Calu3 (cell line): ENCODE measurements at regions not wholly inside any gene's neighbourhood (a gene's known extent, or its start where the extent isn't known, plus 50 kb on each side); places are given as distances from the start of the nearest gene placed in this dataset.

Experiments
- BruUV-seq: library from RNA; stranded (reverse); fragments of 400-500 nt; replicated peaks from 2 replicates; lab custom pipeline; 2021; lab: Mats Ljungman, UMichigan
- CTCF ChIA-PET: fragments of 300-600 bp; sonication (Branson Sonifier 250); formaldehyde crosslinking; loops from one replicate; lab custom pipeline; 2022; ENCODE audit warnings: antibody characterized with exemption; lab: Charles Lee
- DNase-seq: peaks from one replicate; pipeline ENCODE4 v3.0.0; 2022
- H3K27ac Mint-ChIP-seq: one replicate; pipeline ENCODE4 v1.8.0; 2022; ENCODE audit warnings: mixed read lengths; ENCODE audit not compliant: unreplicated experiment
- H3K27me3 Mint-ChIP-seq: one replicate; pipeline ENCODE4 v1.8.0; 2022; ENCODE audit warnings: mixed read lengths; ENCODE audit not compliant: unreplicated experiment
- H3K36me3 Mint-ChIP-seq: one replicate; pipeline ENCODE4 v1.8.0; 2022; ENCODE audit warnings: mild to moderate bottlenecking, moderate library complexity, mixed read lengths; ENCODE audit not compliant: insufficient read depth, unreplicated experiment
- H3K4me1 Mint-ChIP-seq: one replicate; pipeline ENCODE4 v1.8.0; 2022; ENCODE audit warnings: mild to moderate bottlenecking, low read depth, mixed read lengths; ENCODE audit not compliant: unreplicated experiment
- H3K4me3 Mint-ChIP-seq: one replicate; pipeline ENCODE4 v1.8.0; 2022; ENCODE audit warnings: mild to moderate bottlenecking, low read depth, moderate library complexity, mixed read lengths; ENCODE audit not compliant: unreplicated experiment
- H3K9me3 Mint-ChIP-seq: one replicate; pipeline ENCODE4 v1.8.0; 2022; ENCODE audit warnings: low read depth, mixed read lengths; ENCODE audit not compliant: unreplicated experiment
- intact Hi-C: fragments of 100-400 bp; cut with micrococcal nuclease; formaldehyde crosslinking; loops from one replicate; pipeline ENCODE4 v1.10.0; 2022; ENCODE audit not compliant: unreplicated experiment
- TF ChIP-seq, protein P1 (sequence below): fragments of 200-600 bp; IDR thresholded peaks from one replicate; pipeline ENCODE4 v1.8.0; 2022; ENCODE audit warnings: antibody characterized with exemption; ENCODE audit not compliant: unreplicated experiment

GRCh38 chr16:80175011-80175410 lies 365.8 kb upstream of the DYNLRB2 start:
- no TSS peak for BruUV-seq
- no peak for DNase-seq
- TF ChIP-seq, protein P1, sequence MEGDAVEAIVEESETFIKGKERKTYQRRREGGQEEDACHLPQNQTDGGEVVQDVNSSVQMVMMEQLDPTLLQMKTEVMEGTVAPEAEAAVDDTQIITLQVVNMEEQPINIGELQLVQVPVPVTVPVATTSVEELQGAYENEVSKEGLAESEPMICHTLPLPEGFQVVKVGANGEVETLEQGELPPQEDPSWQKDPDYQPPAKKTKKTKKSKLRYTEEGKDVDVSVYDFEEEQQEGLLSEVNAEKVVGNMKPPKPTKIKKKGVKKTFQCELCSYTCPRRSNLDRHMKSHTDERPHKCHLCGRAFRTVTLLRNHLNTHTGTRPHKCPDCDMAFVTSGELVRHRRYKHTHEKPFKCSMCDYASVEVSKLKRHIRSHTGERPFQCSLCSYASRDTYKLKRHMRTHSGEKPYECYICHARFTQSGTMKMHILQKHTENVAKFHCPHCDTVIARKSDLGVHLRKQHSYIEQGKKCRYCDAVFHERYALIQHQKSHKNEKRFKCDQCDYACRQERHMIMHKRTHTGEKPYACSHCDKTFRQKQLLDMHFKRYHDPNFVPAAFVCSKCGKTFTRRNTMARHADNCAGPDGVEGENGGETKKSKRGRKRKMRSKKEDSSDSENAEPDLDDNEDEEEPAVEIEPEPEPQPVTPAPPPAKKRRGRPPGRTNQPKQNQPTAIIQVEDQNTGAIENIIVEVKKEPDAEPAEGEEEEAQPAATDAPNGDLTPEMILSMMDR = no peak
- CTCF ChIA-PET = no interaction called here
- Mint-ChIP-seq H3K4me1 (peaks cover 7% of the 10 kb centered on the region), H3K36me3 (no peaks in the 10 kb centered on the region), H3K27me3 (no peaks in the 10 kb centered on the region), H3K4me3 (no peak overlapping the region), H3K9me3 (peaks cover 10% of the 10 kb centered on the region), H3K27ac (no peak overlapping the region)
- intact Hi-C loops = no loop called here

- H3K4me1 Mint-ChIP-seq = peaks cover 7% of the 10 kb centered on the region
- H3K27ac Mint-ChIP-seq = peak overlapping the region; percentile 13
- intact Hi-C loops = no loop called here
- H3K36me3 Mint-ChIP-seq = no peaks in the 10 kb centered on the region
- BruUV-seq = no TSS peak
- CTCF ChIA-PET = no interaction called here
- H3K4me3 Mint-ChIP-seq = no peak overlapping the region
- H3K9me3 Mint-ChIP-seq = peaks cover 10% of the 10 kb centered on the region
- DNase-seq = no peak
- TF ChIP-seq, protein P1 = no peak
- H3K27me3 Mint-ChIP-seq = no peaks in the 10 kb centered on the region
These were observed 366.4 kb upstream of the DYNLRB2 start for GRCh38 chr16:80174416-80174815.

GRCh38 chr16:80171746-80172145 lies 369.0 kb upstream of the DYNLRB2 start:
- Mint-ChIP-seq H3K36me3 (no peaks in the 10 kb centered on the region), H3K4me3 (no peak overlapping the region), H3K9me3 (peaks cover 10% of the 10 kb centered on the region), H3K27me3 (no peaks in the 10 kb centered on the region), H3K4me1 (peaks cover 7% of the 10 kb centered on the region), H3K27ac (no peak overlapping the region)
- intact Hi-C loops = no loop called here
- TF ChIP-seq, protein P1 = no peak
- CTCF ChIA-PET = no interaction called here
- DNase-seq = no peak
- BruUV-seq = no TSS peak

GRCh38 chr16:80171199-80171598 lies 369.6 kb upstream of the DYNLRB2 start:
- no peak for DNase-seq
- intact Hi-C loops = no loop called here
- H3K36me3 Mint-ChIP-seq = no peaks in the 10 kb centered on the region
- no peak overlapping the region for H3K27ac Mint-ChIP-seq
- no peaks in the 10 kb centered on the region for H3K27me3 Mint-ChIP-seq
- H3K9me3 Mint-ChIP-seq = peaks cover 10% of the 10 kb centered on the region
- CTCF ChIA-PET = no interaction called here
- no peak overlapping the region for H3K4me3 Mint-ChIP-seq
- TF ChIP-seq, protein P1 = no peak
- BruUV-seq = no TSS peak
- peaks cover 7% of the 10 kb centered on the region for H3K4me1 Mint-ChIP-seq
